Ascending aorta (tissue), 2 donors: ENCODE measurements at regions not wholly inside any gene's neighbourhood (a gene's known extent, or its start where the extent isn't known, plus 50 kb on each side); places are given as distances from the start of the nearest gene placed in this dataset.
A peak's percentile ranks its signal among the peaks of the same experiment; 100 is the strongest.

Source experiments
- DNase-seq, 2 donors: peaks; one replicate each; pipeline ENCODE4 v3.0.0-alpha.2; 2019; ENCODE audit warnings: low spot score in 2 of 2
- H3K27ac ChIP-seq, 2 donors: fragments of 200-600 bp; sonication (generic); one replicate each; pipeline ENCODE4 v1.5.1; 2016 to 2017; ENCODE audit warnings: mild to moderate bottlenecking in 1 of 2
- H3K27me3 ChIP-seq: fragments of 200-600 bp; sonication (generic); one replicate; pipeline ENCODE4 v1.5.1; 2017
- H3K36me3 ChIP-seq, 2 donors: fragments of 200-600 bp; sonication (generic); one replicate each; pipeline ENCODE4 v1.5.1; 2016
- H3K4me1 ChIP-seq, 2 donors: fragments of 200-600 bp; sonication (generic); one replicate each; pipeline ENCODE4 v1.5.1; 2016 to 2017; ENCODE audit warnings: mild to moderate bottlenecking in 1 of 2
- H3K4me3 ChIP-seq, 2 donors: fragments of 200-600 bp; sonication (generic); one replicate each; pipeline ENCODE4 v1.5.1; 2016 to 2017; ENCODE audit warnings: mild to moderate bottlenecking in 1 of 2
- H3K9me3 ChIP-seq, 2 donors: fragments of 200-600 bp; sonication (generic); one replicate each; pipeline ENCODE4 v1.5.1; 2016
- CTCF ChIP-seq, 3 experiments: fragments of 200-600 bp in 2 of 3; fragments of 450-650 bp in 1 of 3; sonication (generic) in 2 of 3; IDR thresholded peaks; one replicate each; pipeline ENCODE4 v1.5.1; 2016 to 2019; ENCODE audit warnings: antibody characterized with exemption in 3 of 3, mild to moderate bottlenecking in 1 of 3, moderate library complexity in 1 of 3
- intact Hi-C: fragments of 100-400 bp; cut with DNase I; formaldehyde crosslinking; loops from one replicate; pipeline ENCODE4 v1.15.1; 2023

- Histone ChIP-seq H3K4me1 (no peaks in the 10 kb centered on the region), H3K27ac (no peak overlapping the region), H3K9me3 (no peaks in the 10 kb centered on the region), H3K36me3 (no peaks in the 10 kb centered on the region), H3K27me3 (no peaks in the 10 kb centered on the region), H3K4me3 (no peak overlapping the region)
- no peak for TF ChIP-seq CTCF (IDR thresholded peaks at IDR 0.05)
- intact Hi-C loops, result no loop called here
- no peak for DNase-seq
Observed at GRCh38 chrX:34371754-34372153, 239.6 kb upstream of the FAM47A start.

- no peaks in the 10 kb centered on the region for H3K27me3 ChIP-seq
- H3K36me3 ChIP-seq, result no peaks in the 10 kb centered on the region
- H3K4me3 ChIP-seq, result no peak overlapping the region
- H3K27ac ChIP-seq, result no peak overlapping the region
- TF ChIP-seq CTCF (IDR thresholded peaks at IDR 0.05), result peak in 2 of 3 experiments; percentile 19 to 52
- H3K9me3 ChIP-seq, result no peaks in the 10 kb centered on the region
- H3K4me1 ChIP-seq, result no peaks in the 10 kb centered on the region
- intact Hi-C loops, result loop anchor here (10.0 kb wide), 1 partner anchor 439 kb away; no protein-coding TSS in a partner anchor
- DNase-seq, result no peak
Observed at GRCh38 chrX:34365471-34365870, 233.4 kb upstream of the FAM47A start.

- DNase-seq, result no peak
- Histone ChIP-seq H3K4me3 (no peak overlapping the region), H3K27ac (no peak overlapping the region), H3K9me3 (no peaks in the 10 kb centered on the region), H3K27me3 (no peaks in the 10 kb centered on the region), H3K36me3 (no peaks in the 10 kb centered on the region), H3K4me1 (no peaks in the 10 kb centered on the region)
- no peak for TF ChIP-seq CTCF (IDR thresholded peaks at IDR 0.05)
- intact Hi-C loops, result no loop called here
Observed at GRCh38 chrX:34350561-34351335, 218.6 kb upstream of the FAM47A start.

GRCh38 chrX:34343001-34343400, 210.9 kb upstream of the FAM47A start:
- H3K36me3 ChIP-seq, result no peaks in the 10 kb centered on the region
- no peaks in the 10 kb centered on the region for H3K27me3 ChIP-seq
- no peak for TF ChIP-seq CTCF (IDR thresholded peaks at IDR 0.05)
- H3K27ac ChIP-seq, result no peak overlapping the region
- no peak for DNase-seq
- no peaks in the 10 kb centered on the region for H3K4me1 ChIP-seq
- H3K4me3 ChIP-seq, result no peak overlapping the region
- intact Hi-C loops, result no loop called here
- no peaks in the 10 kb centered on the region for H3K9me3 ChIP-seq

GRCh38 chrX:34341814-34342213, 209.7 kb upstream of the FAM47A start:
- H3K4me3 ChIP-seq, result no peak overlapping the region
- no peak for TF ChIP-seq CTCF (IDR thresholded peaks at IDR 0.05)
- no peaks in the 10 kb centered on the region for H3K9me3 ChIP-seq
- H3K36me3 ChIP-seq, result no peaks in the 10 kb centered on the region
- DNase-seq, result no peak
- H3K27me3 ChIP-seq, result no peaks in the 10 kb centered on the region
- H3K4me1 ChIP-seq, result no peaks in the 10 kb centered on the region
- intact Hi-C loops, result no loop called here
- no peak overlapping the region for H3K27ac ChIP-seq
